Nephron (organoid): ENCODE measurements at regions not wholly inside any gene's neighbourhood (a gene's known extent, or its start where the extent isn't known, plus 50 kb on each side); places are given as distances from the start of the nearest gene placed in this dataset.

Experiments used
- H3K27ac Mint-ChIP-seq, 3 experiments: 2 replicates each; pipeline ENCODE4 v1.8.0; 2020; ENCODE audit warnings: mixed read lengths in 3 of 3, mild to moderate bottlenecking in 2 of 3, moderate library complexity in 1 of 3
- H3K27me3 Mint-ChIP-seq: 2 replicates; pipeline ENCODE4 v1.8.0; 2021; ENCODE audit warnings: low read depth, mild to moderate bottlenecking, moderate library complexity, mixed read lengths
- H3K36me3 Mint-ChIP-seq: 2 replicates; pipeline ENCODE4 v1.8.0; 2020; ENCODE audit warnings: low read depth, mixed read lengths
- H3K4me1 Mint-ChIP-seq: 2 replicates; pipeline ENCODE4 v1.8.0; 2020; ENCODE audit warnings: mixed read lengths
- H3K4me3 Mint-ChIP-seq, 3 experiments: 2 replicates each; pipeline ENCODE4 v1.8.0; 2020; ENCODE audit warnings: mild to moderate bottlenecking in 3 of 3, mixed read lengths in 3 of 3, moderate library complexity in 2 of 3
- H3K9me3 Mint-ChIP-seq: 2 replicates; pipeline ENCODE4 v1.8.0; 2020; ENCODE audit warnings: mixed read lengths
- CTCF ChIP-seq, 3 experiments: fragments of 200-600 bp; sonication (generic); IDR thresholded peaks; one replicate each; pipeline ENCODE4 v1.5.0; 2021; ENCODE audit warnings: antibody characterized with exemption in 3 of 3; ENCODE audit not compliant: unreplicated experiment in 3 of 3

- Mint-ChIP-seq H3K4me3 (no peak overlapping the region), H3K36me3 (no peaks in the 10 kb centered on the region), H3K27ac (no peak overlapping the region), H3K9me3 (no peaks in the 10 kb centered on the region), H3K4me1 (no peaks in the 10 kb centered on the region), H3K27me3 (no peaks in the 10 kb centered on the region)
- TF ChIP-seq CTCF (IDR thresholded peaks at IDR 0.05; ENCODE audit: unreplicated experiment in 3 of 3), result no peak
Observed at GRCh38 chr4:162274354-162274753, 110.6 kb upstream of the FSTL5 start.

DNA sequence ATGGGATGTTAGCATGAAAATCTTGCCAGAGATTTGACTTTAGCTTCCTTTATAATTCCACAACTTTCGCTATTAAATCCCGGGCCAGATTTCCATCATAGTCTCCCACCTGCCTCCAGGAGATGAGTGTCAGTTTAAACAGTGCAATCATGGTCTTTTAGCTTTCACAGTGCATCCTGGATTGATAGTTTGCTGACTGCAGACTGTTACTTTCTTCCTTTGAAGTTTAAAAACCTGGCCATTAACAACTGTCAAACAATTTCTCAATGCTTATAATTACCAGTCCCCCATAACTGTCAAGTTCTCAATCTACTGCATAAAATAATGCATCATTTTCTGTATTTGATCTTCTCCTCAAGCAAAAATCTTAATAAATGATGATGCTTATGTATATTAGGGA is 108.4 kb upstream of the FSTL5 start:
- no peak for TF ChIP-seq CTCF (IDR thresholded peaks at IDR 0.05; ENCODE audit: unreplicated experiment in 3 of 3)

DNA sequence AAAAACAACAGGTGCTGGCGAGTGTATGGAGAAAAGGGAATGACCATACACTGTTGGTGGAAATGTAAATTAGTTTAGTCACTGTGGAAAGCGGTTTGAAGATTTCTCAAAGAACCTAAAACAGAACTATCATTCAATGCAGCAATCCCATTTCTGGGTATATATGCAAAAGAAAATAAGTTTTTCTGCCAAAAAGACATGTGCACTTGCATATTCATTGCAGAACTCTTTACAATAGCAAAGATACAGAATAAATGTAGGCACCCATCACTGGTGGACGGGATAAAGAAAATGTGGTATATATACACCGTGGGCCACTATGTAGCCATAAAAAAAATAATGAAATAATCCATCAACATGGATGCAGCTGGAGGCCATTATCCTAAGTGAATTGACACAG is 105.1 kb upstream of the FSTL5 start:
- Mint-ChIP-seq H3K9me3 (peaks cover 14% of the 10 kb centered on the region), H3K4me1 (no peaks in the 10 kb centered on the region), H3K27ac (no peak overlapping the region), H3K36me3 (no peaks in the 10 kb centered on the region), H3K27me3 (no peaks in the 10 kb centered on the region), H3K4me3 (no peak overlapping the region)
- no peak for TF ChIP-seq CTCF (IDR thresholded peaks at IDR 0.05; ENCODE audit: unreplicated experiment in 3 of 3)

More for the DNA sequence above, 108.4 kb upstream of the FSTL5 start:
- Mint-ChIP-seq H3K4me3 (no peak overlapping the region), H3K36me3 (no peaks in the 10 kb centered on the region), H3K27me3 (no peaks in the 10 kb centered on the region), H3K4me1 (no peaks in the 10 kb centered on the region), H3K27ac (no peak overlapping the region), H3K9me3 (no peaks in the 10 kb centered on the region)

DNA sequence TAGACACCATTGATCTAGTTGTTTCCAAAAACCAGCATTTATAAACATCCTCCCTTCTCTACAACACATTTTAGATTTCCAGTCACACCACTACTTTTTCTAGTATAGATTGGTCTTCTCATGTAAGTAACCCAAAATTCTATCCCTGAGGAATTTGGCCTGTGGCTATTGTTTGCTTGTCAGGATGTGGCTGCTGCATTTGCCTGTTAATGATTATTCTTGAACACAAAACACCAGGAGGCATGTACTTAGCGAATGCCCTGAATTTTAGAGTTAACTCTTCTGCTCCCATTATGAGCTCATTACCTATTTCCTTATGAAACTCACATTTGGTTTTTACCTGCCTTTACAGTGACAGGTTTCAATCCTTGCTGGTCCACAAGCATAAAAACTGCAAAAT is 102.0 kb upstream of the FSTL5 start:
- H3K36me3 Mint-ChIP-seq, result no peaks in the 10 kb centered on the region
- H3K27ac Mint-ChIP-seq, result no peak overlapping the region
- H3K9me3 Mint-ChIP-seq, result peaks cover 24% of the 10 kb centered on the region
- no peak for TF ChIP-seq CTCF (IDR thresholded peaks at IDR 0.05; ENCODE audit: unreplicated experiment in 3 of 3)
- no peaks in the 10 kb centered on the region for H3K27me3 Mint-ChIP-seq
- no peaks in the 10 kb centered on the region for H3K4me1 Mint-ChIP-seq
- H3K4me3 Mint-ChIP-seq, result no peak overlapping the region

- Mint-ChIP-seq H3K27me3 (no peaks in the 10 kb centered on the region), H3K9me3 (no peaks in the 10 kb centered on the region), H3K27ac (no peak overlapping the region), H3K4me3 (no peak overlapping the region), H3K36me3 (no peaks in the 10 kb centered on the region), H3K4me1 (no peaks in the 10 kb centered on the region)
- no peak for TF ChIP-seq CTCF (IDR thresholded peaks at IDR 0.05; ENCODE audit: unreplicated experiment in 3 of 3)
Observed at GRCh38 chr4:162245051-162245450, 81.3 kb upstream of the FSTL5 start.

DNA sequence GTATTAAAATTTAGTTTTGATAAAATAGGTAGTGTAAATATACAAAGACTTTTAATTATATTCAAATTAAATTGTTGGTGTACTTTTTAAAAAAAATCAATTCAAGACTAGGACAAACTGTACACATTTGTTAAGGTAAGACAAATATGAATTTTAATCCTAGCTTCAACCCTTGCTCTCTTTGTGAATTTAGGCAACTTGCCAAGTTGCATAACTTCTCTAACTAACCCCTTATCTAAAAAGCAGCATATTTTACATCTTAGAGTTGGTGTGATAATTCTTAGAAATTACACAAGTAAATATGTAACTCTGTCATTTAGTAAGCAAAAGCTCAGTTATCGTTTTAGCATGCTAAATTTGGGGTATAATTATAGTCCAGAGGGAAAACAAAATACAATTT is 78.1 kb upstream of the FSTL5 start:
- no peak for TF ChIP-seq CTCF (IDR thresholded peaks at IDR 0.05; ENCODE audit: unreplicated experiment in 3 of 3)
- H3K9me3 Mint-ChIP-seq, result no peaks in the 10 kb centered on the region
- no peak overlapping the region for H3K4me3 Mint-ChIP-seq
- H3K4me1 Mint-ChIP-seq, result no peaks in the 10 kb centered on the region
- no peak overlapping the region for H3K27ac Mint-ChIP-seq
- no peaks in the 10 kb centered on the region for H3K36me3 Mint-ChIP-seq
- no peaks in the 10 kb centered on the region for H3K27me3 Mint-ChIP-seq
